Keratinocyte (primary cell): ENCODE measurements at regions not wholly inside any gene's neighbourhood (a gene's known extent, or its start where the extent isn't known, plus 50 kb on each side); places are given as distances from the start of the nearest gene placed in this dataset.
A peak's percentile ranks its signal among the peaks of the same experiment; 100 is the strongest.

Source experiments
- DNase-seq: peaks from one replicate; pipeline ENCODE4 v3.0.0-alpha.2; 2011; ENCODE audit warnings: low read depth, missing footprints, low spot score
- FAIRE-seq: peaks from 2 replicates; lab custom pipeline; 2011; peaks lifted over from hg19 to GRCh38; lab: Jason Lieb, UNC
- H2AFZ ChIP-seq: 2 replicates; pipeline ENCODE4 v1.6.0; 2012; ENCODE audit warnings: low read length, control low read depth, inconsistent platforms; ENCODE audit not compliant: control insufficient read depth
- H3K27ac ChIP-seq: 2 replicates; pipeline ENCODE4 v1.5.1; 2011; ENCODE audit warnings: low read length; ENCODE audit not compliant: control insufficient read depth, insufficient read depth
- H3K27me3 ChIP-seq: 3 replicates; pipeline ENCODE4 v1.6.0; 2011; ENCODE audit warnings: low read length; ENCODE audit not compliant: control insufficient read depth, insufficient read depth; ENCODE audit errors: extremely low read depth
- H3K36me3 ChIP-seq, 2 experiments: 2 replicates in 1 of 2; 3 replicates in 1 of 2; pipeline ENCODE4 v1.5.1; 2011; ENCODE audit warnings: low read length in 2 of 2, mild to moderate bottlenecking in 1 of 2; ENCODE audit not compliant: control insufficient read depth in 2 of 2, insufficient read depth in 2 of 2; ENCODE audit errors: extremely low read depth in 1 of 2
- H3K4me1 ChIP-seq: 3 replicates; pipeline ENCODE4 v1.5.1; 2011; ENCODE audit warnings: low read length; ENCODE audit not compliant: control insufficient read depth, insufficient read depth; ENCODE audit errors: extremely low read depth
- H3K4me2 ChIP-seq: 3 replicates; pipeline ENCODE4 v1.6.0; 2011; ENCODE audit warnings: low read depth, low read length; ENCODE audit not compliant: control insufficient read depth, insufficient read depth; ENCODE audit errors: extremely low read depth
- H3K4me3 ChIP-seq, 3 experiments: fragments of 200-600 bp in 1 of 3; sonication (generic) in 1 of 3; 2 replicates in 2 of 3; 3 replicates in 1 of 3; pipeline ENCODE4 v1.5.1; 2011 to 2016; ENCODE audit warnings: low read length in 3 of 3, mild to moderate bottlenecking in 3 of 3, control low read depth in 2 of 3, inconsistent platforms in 1 of 3, low read depth in 1 of 3, mixed read lengths in 1 of 3, mixed run types in 1 of 3, moderate library complexity in 1 of 3; ENCODE audit not compliant: control insufficient read depth in 2 of 3, insufficient read depth in 2 of 3; ENCODE audit errors: extremely low read depth in 1 of 3
- H3K79me2 ChIP-seq: 2 replicates; pipeline ENCODE4 v1.6.0; 2012; ENCODE audit warnings: low read length; ENCODE audit not compliant: control insufficient read depth, insufficient read depth
- H3K9ac ChIP-seq: 3 replicates; pipeline ENCODE4 v1.6.0; 2011; ENCODE audit warnings: low read length; ENCODE audit not compliant: control insufficient read depth, insufficient read depth; ENCODE audit errors: extremely low read depth
- H3K9me1 ChIP-seq: 3 replicates; pipeline ENCODE4 v1.6.0; 2011; ENCODE audit warnings: low read length; ENCODE audit not compliant: control insufficient read depth, insufficient read depth; ENCODE audit errors: extremely low read depth
- H3K9me3 ChIP-seq: 2 replicates; pipeline ENCODE4 v1.5.1; 2012; ENCODE audit warnings: low read depth, low read length; ENCODE audit not compliant: control insufficient read depth
- H4K20me1 ChIP-seq: 3 replicates; pipeline ENCODE4 v1.6.0; 2011; ENCODE audit warnings: low read length; ENCODE audit not compliant: control insufficient read depth, insufficient read depth; ENCODE audit errors: extremely low read depth
- CTCF ChIP-seq, 3 experiments: IDR thresholded peaks in 1 of 3; conservative IDR thresholded peaks in 1 of 3; optimal IDR thresholded peaks in 1 of 3; 2 replicates in 2 of 3; 3 replicates in 1 of 3; pipeline versions ENCODE3 to v1.5.1; 2011; ENCODE audit warnings: low read length in 3 of 3, mild to moderate bottlenecking in 3 of 3, moderate library complexity in 2 of 3, control low read depth in 1 of 3, inconsistent platforms in 1 of 3; ENCODE audit not compliant: insufficient read depth in 2 of 3; ENCODE audit errors: extremely low read depth in 1 of 3
- EZH2 ChIP-seq: IDR thresholded peaks from one replicate; pipeline ENCODE4 v1.6.1; 2012; ENCODE audit warnings: inconsistent platforms, mild to moderate bottlenecking, low read length, moderate library complexity
- dilution Hi-C: fragments of 300-500 bp; cut with MboI; formaldehyde crosslinking; loops from one replicate; pipeline ENCODE4 v1.7.0; 2020; ENCODE audit warnings: low sequenced_read_pairs; ENCODE audit not compliant: extremely low pct_ligation_motif_present

GRCh38 chr1:221991221-221991620 is 249.3 kb upstream of the DUSP10 start:
- H2AFZ ChIP-seq, result peak overlapping the region; percentile 50
- H3K9ac ChIP-seq, result no peak overlapping the region
- H3K27ac ChIP-seq, result no peak overlapping the region
- peaks cover 44% of the 10 kb centered on the region for H3K4me1 ChIP-seq
- no peaks in the 10 kb centered on the region for H4K20me1 ChIP-seq
- no peaks in the 10 kb centered on the region for H3K9me3 ChIP-seq
- peak overlapping the region; percentile 11 for H3K4me2 ChIP-seq
- DNase-seq, result peak; percentile 26
- dilution Hi-C loops, result no loop called here
- peak; percentile 80 for FAIRE-seq
- no peaks in the 10 kb centered on the region for H3K36me3 ChIP-seq
- no peak for TF ChIP-seq EZH2
- TF ChIP-seq CTCF (optimal IDR thresholded peaks at IDR 0.05 in 1 of 3, IDR thresholded peaks at IDR 0.05 in 1 of 3, conservative IDR thresholded peaks at IDR 0.05 in 1 of 3; ENCODE audit: extremely low read depth in 1 of 3, insufficient read depth in 2 of 3, low read length in 3 of 3), result no peak
- H3K4me3 ChIP-seq, result no peak overlapping the region
- H3K27me3 ChIP-seq, result no peaks in the 10 kb centered on the region
- no peaks in the 10 kb centered on the region for H3K79me2 ChIP-seq
- no peaks in the 10 kb centered on the region for H3K9me1 ChIP-seq

- DNase-seq, result no peak
- no peak for FAIRE-seq
- H4K20me1 ChIP-seq, result no peaks in the 10 kb centered on the region
- dilution Hi-C loops, result no loop called here
- TF ChIP-seq CTCF (optimal IDR thresholded peaks at IDR 0.05 in 1 of 3, IDR thresholded peaks at IDR 0.05 in 1 of 3, conservative IDR thresholded peaks at IDR 0.05 in 1 of 3; ENCODE audit: extremely low read depth in 1 of 3, insufficient read depth in 2 of 3, low read length in 3 of 3), result no peak
- no peak for TF ChIP-seq EZH2
- no peak overlapping the region for H3K27ac ChIP-seq
- no peaks in the 10 kb centered on the region for H3K79me2 ChIP-seq
- H2AFZ ChIP-seq, result no peak overlapping the region
- H3K36me3 ChIP-seq, result no peaks in the 10 kb centered on the region
- no peak overlapping the region for H3K9ac ChIP-seq
- no peak overlapping the region for H3K4me2 ChIP-seq
- H3K4me3 ChIP-seq, result no peak overlapping the region
- H3K27me3 ChIP-seq, result no peaks in the 10 kb centered on the region
- H3K9me1 ChIP-seq, result no peaks in the 10 kb centered on the region
- H3K9me3 ChIP-seq, result no peaks in the 10 kb centered on the region
- H3K4me1 ChIP-seq, result peaks cover 41% of the 10 kb centered on the region
These were observed 247.9 kb upstream of the DUSP10 start for GRCh38 chr1:221989741-221990140.
